DND-41 (cell line): ENCODE measurements at regions not wholly inside any gene's neighbourhood (a gene's known extent, or its start where the extent isn't known, plus 50 kb on each side); places are given as distances from the start of the nearest gene placed in this dataset.

Source experiments
- EZH2 ChIP-seq: IDR thresholded peaks from 3 replicates; pipeline ENCODE4 v1.6.1; 2012; ENCODE audit warnings: borderline replicate concordance, low read depth, mild to moderate bottlenecking, moderate library complexity, low read length, inconsistent platforms; ENCODE audit not compliant: severe bottlenecking
- TF ChIP-seq, protein P1 (sequence below): IDR thresholded peaks from 2 replicates; pipeline ENCODE4 v1.5.1; 2012; ENCODE audit warnings: borderline replicate concordance, low read length, moderate library complexity, mild to moderate bottlenecking; ENCODE audit not compliant: poor library complexity, severe bottlenecking; ENCODE audit errors: extremely low read depth

DNA sequence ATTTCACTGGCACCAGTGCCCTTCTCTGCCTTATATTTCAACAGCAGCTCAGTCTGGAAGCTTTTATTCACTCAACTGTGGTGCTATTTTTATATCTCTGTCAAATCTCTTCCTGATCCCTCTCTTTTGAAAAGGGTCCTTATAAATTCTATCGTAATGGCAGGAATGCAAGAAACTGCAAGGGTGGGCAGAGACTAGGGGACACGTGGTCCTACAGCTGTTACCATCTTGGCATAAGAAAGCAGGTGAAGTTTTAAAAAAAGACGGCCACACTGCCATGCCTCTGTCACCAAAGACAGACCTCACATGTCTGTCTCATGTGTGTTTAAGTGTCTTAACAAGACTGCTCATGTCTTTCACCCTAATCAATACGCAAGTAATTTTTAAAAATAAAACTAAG, 368.4 kb upstream of the CDH11 start:
- TF ChIP-seq, protein P1, sequence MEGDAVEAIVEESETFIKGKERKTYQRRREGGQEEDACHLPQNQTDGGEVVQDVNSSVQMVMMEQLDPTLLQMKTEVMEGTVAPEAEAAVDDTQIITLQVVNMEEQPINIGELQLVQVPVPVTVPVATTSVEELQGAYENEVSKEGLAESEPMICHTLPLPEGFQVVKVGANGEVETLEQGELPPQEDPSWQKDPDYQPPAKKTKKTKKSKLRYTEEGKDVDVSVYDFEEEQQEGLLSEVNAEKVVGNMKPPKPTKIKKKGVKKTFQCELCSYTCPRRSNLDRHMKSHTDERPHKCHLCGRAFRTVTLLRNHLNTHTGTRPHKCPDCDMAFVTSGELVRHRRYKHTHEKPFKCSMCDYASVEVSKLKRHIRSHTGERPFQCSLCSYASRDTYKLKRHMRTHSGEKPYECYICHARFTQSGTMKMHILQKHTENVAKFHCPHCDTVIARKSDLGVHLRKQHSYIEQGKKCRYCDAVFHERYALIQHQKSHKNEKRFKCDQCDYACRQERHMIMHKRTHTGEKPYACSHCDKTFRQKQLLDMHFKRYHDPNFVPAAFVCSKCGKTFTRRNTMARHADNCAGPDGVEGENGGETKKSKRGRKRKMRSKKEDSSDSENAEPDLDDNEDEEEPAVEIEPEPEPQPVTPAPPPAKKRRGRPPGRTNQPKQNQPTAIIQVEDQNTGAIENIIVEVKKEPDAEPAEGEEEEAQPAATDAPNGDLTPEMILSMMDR, result no peak
- no peak for TF ChIP-seq EZH2
